MCF 10A (cell line): ENCODE measurements at regions not wholly inside any gene's neighbourhood (a gene's known extent, or its start where the extent isn't known, plus 50 kb on each side); places are given as distances from the start of the nearest gene placed in this dataset.

Experiments
- BruUV-seq: library from RNA; stranded (reverse); fragments of 400-500 nt; replicated peaks from 2 replicates; lab custom pipeline; 2021; lab: Mats Ljungman, UMichigan
- CTCF ChIA-PET: fragments of 300-600 bp; sonication (Branson Sonifier 250); formaldehyde crosslinking; extraction: SDS; loops from one replicate; lab custom pipeline; 2021; ENCODE audit warnings: antibody characterized with exemption, inconsistent platforms; lab: Yijun Ruan, JAX
- POLR2A ChIA-PET: fragments of 300-600, 350-650 bp; sonication (Branson Sonifier 250); formaldehyde crosslinking; extraction: SDS; loops from one replicate; lab custom pipeline; 2020; ENCODE audit warnings: antibody characterized with exemption, inconsistent platforms; lab: Yijun Ruan, JAX
- DNase-seq: peaks from one replicate; pipeline ENCODE4 v3.0.0-alpha.2; 2018; ENCODE audit not compliant: unreplicated experiment
- H3K27ac Mint-ChIP-seq: one replicate; pipeline ENCODE4 v1.8.0; 2022; ENCODE audit warnings: mild to moderate bottlenecking, low read depth, mixed read lengths; ENCODE audit not compliant: unreplicated experiment
- H3K27me3 Mint-ChIP-seq: one replicate; pipeline ENCODE4 v1.8.0; 2022; ENCODE audit warnings: mixed read lengths; ENCODE audit not compliant: insufficient read depth, unreplicated experiment
- H3K36me3 Mint-ChIP-seq: one replicate; pipeline ENCODE4 v1.8.0; 2022; ENCODE audit warnings: mild to moderate bottlenecking, moderate library complexity, mixed read lengths; ENCODE audit not compliant: insufficient read depth, unreplicated experiment
- H3K4me1 Mint-ChIP-seq: one replicate; pipeline ENCODE4 v1.8.0; 2022; ENCODE audit warnings: mixed read lengths; ENCODE audit not compliant: insufficient read depth, unreplicated experiment
- H3K4me3 Mint-ChIP-seq: one replicate; pipeline ENCODE4 v1.8.0; 2022; ENCODE audit warnings: mild to moderate bottlenecking, moderate library complexity, mixed read lengths; ENCODE audit not compliant: unreplicated experiment
- H3K9me3 Mint-ChIP-seq: one replicate; pipeline ENCODE4 v1.8.0; 2022; ENCODE audit warnings: mixed read lengths; ENCODE audit not compliant: unreplicated experiment
- CTCF ChIP-seq: fragments of 200-600 bp; IDR thresholded peaks from one replicate; pipeline ENCODE4 v1.8.0; 2022; ENCODE audit warnings: antibody characterized with exemption, mild to moderate bottlenecking; ENCODE audit not compliant: unreplicated experiment
- intact Hi-C: fragments of 100-400 bp; cut with micrococcal nuclease; formaldehyde crosslinking; loops from 2 replicates; pipeline ENCODE4 v1.14.1; 2022

GRCh38 chr4:100244347-100244746, 54.1 kb upstream of the DDIT4L start:
- no peak overlapping the region for H3K4me3 Mint-ChIP-seq
- peaks cover 7% of the 10 kb centered on the region for H3K4me1 Mint-ChIP-seq
- no peaks in the 10 kb centered on the region for H3K27me3 Mint-ChIP-seq
- POLR2A ChIA-PET, result no interaction called here
- no peak for DNase-seq
- intact Hi-C loops, result no loop called here
- TF ChIP-seq CTCF, result no peak
- BruUV-seq, result no TSS peak
- H3K27ac Mint-ChIP-seq, result no peak overlapping the region
- H3K9me3 Mint-ChIP-seq, result peaks cover 8% of the 10 kb centered on the region
- H3K36me3 Mint-ChIP-seq, result no peaks in the 10 kb centered on the region
- CTCF ChIA-PET, result no interaction called here
